NCI-H1105 treated with DMSO at 0.1 percent for 48 hours (cell line): ENCODE measurements at regions not wholly inside any gene's neighbourhood (a gene's known extent, or its start where the extent isn't known, plus 50 kb on each side); places are given as distances from the start of the nearest gene placed in this dataset.

Experiments used
- DNase-seq: peaks from one replicate; lab custom pipeline; 2025; lab: John Stamatoyannopoulos, UW

DNA sequence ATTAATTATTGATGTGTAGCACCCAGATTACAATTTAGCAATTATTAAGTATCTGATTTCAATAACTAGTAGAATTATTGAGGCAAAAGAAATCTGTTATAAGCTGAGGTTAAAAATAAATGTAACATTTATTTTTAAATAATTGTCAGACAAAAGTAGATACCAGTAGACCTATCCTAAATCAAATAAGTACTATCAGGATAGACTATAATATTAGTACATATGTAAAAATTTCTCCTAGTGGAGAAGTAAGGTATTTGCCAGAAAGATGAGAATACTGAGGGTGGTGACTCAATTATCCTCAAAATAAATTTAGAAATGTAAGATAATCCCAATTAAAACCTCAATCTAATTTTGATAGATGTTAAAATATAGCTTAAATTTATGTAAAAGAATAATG is 377.8 kb upstream of the CHRM3 start:
- DNase-seq, result no peak

DNA sequence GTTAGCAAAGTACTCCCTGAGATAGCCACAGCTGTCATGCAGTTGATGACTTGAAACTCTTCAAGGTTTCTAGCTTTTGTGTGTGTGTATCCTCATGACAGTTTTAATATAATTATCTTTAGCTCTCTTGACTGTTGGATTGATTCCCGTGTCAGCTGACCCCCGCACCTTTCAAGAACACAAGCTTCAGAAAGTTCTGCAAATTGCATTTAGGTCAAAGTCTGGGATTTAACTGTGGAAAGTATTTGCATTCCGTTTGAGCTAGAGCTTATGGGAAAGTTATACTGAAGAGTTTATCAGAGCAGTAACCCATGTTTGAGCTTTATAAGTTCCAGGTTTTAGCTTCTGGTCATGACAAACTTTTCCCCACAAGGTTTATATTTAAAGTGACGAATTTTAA is 380.1 kb upstream of the CHRM3 start:
- DNase-seq, result no peak

DNA sequence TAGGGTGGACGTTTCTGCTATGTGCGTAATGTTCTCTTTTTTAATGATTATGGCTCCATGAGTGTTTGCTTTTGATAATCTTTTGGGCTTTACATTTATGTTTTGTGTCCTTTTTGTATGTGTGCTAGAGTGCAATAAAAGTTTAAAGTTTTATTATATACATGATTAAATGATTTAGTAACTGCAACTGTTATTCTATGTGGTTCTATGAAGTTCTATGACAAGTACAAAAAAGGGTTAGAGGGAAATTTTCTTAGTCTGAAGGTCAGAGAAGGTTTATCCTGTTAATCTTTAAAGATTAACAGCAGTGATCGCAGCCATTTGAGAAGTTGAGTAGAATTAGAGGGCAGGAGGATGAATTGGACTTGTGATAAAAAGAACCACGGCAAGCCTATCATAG is 386.4 kb upstream of the CHRM3 start:
- no peak for DNase-seq

DNA sequence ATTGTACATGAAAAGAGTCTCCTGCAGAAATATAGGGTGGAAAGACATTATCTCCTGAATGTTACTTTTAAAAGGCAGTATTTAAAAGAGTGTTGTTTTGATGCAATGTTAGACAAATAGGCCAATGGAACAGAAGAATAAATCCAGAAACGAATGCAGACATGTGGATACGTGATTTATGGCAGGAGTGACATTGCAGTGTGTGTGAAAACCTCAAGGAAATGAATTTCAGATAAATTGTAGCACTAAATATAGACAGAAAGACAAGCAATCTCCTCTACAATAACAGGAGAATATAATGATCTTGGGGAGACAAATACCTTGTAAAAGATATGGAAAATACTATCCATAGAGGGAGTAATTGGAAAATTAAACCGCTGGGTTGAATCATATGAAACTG is 387.8 kb upstream of the CHRM3 start:
- no peak for DNase-seq

DNA sequence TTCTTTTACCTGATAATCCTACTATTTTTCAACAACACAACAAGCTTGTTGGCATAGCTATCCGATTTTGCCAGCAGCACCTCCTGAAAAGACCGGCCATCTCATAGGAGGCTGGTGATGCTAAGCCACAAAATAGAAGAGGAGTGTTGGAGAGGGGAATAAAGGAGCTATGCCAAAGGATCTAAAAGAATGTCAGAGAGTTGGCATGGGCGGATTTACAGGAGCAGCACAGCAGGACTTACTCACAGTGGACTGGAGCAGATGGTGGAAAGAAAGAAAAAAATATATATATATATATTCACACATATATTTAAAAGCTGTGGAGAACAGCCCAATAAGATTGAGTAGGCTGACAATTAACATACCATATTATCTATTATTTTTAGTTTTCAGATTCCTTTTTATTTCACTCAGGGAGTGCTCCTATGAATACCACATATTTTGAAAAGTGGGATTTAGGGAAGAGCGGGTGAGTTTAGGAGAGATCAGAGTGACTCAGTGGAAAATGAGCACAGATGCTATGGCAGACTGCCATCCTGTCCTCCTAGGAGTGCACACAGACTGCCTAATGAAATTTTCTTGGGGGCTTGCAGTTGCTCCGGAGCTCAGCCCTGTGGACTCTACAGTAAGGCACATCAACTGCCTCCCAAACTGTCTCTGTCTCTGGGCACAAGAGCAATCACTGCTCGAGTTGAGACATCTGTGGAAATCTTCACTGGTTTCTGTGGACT is 394.4 kb upstream of the CHRM3 start:
- DNase-seq, result no peak

DNA sequence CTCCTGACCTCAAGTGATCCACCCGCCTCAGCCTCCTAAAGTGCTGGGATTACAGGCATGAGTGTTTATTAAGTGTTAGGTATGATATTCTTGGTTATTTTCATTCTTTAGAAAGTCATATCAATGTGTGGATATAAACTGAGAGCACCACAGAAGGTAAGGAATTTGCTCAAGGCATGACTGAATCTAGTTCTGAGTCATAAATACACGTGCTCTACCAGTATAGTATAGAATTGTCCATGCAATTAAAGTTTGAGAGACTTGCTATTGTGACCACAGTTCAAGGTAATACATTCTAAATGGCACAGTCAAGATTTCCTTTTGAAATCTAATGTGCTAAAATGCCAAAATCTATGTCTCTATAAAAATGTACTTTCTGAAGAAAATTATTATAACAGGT is 401.1 kb upstream of the CHRM3 start:
- no peak for DNase-seq

DNA sequence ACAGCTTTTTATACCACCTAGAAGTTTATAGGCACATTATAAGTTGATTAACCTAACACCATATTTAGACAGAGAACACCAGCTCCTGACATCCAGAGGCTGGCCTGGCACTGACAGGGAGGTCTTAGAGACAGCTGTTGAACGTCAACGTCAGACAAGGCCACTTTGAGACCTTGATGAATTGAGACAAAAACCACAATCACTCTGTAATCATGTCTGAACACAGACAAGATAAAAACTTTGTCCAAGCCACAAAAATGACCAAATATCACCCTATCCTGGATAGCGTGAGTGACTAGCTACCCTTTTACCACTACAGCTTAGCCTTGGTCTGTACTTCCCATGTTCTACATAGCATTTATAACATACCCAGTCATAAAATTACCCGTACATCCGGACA is 403.6 kb upstream of the CHRM3 start:
- DNase-seq, result no peak

DNA sequence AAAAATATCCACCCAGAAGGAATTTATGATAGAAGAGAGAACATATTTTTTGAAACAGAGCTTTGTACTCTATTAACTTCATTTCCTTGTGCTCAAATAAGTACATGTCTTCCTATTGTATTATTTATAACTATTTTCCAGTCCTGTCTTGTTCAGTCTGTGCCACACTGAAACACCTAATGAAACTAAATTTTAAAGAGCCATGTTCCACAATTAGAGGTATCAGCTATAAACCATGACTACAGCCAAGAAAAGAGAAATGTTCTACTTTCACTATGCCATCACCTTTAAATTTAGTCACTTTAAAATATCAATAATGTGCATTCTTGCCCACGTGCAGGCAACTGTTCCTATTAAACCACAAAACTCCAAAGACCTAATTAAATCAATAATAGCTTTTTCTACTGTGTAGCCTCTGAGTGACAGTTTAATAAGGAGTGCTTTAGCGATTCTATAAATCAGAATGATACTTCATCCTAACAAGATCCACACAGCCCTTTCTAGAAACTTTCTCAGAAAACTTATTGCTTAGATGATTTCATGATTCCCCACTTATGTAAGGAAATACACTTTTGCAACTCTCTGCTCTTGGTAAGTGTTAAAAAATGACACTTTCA is 404.9 kb upstream of the CHRM3 start:
- no peak for DNase-seq

DNA sequence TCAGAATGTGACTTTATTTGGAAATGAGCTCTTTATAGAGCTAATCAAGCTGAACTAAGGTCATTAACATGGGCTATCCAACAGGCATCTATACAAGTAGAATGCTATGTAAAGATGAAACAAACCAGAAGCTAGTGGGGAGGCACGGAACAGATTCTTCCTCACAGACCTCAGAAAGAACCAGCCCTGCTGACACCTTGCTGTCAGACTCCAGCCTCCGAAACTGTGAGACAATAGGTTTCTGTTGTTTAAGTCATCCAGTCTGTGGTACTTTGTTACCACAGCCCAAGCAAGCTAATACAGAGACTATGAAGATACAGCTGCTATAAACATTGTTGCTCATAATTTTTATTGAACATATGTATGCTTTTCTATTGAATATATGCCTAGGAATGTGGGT is 406.3 kb upstream of the CHRM3 start:
- DNase-seq, result no peak

DNA sequence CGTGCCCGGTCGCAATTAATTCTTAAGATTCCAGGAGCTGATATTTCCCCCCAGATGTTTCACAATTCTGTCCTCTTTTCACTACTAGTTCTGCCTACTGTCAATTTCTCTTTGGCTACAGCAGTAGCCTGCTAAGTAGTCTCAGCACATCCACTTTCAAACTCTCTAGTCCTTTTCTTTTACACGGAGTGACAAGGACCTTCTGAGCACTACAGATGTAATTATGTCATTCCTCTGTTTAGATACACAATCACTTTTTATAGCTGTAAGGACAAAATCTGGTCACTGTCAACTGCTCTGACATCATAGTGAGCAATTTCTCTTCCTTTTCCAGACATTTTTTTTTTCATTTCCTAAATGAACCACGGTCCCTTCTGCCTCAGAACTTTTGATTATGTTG is 421.7 kb upstream of the CHRM3 start:
- DNase-seq, result no peak

DNA sequence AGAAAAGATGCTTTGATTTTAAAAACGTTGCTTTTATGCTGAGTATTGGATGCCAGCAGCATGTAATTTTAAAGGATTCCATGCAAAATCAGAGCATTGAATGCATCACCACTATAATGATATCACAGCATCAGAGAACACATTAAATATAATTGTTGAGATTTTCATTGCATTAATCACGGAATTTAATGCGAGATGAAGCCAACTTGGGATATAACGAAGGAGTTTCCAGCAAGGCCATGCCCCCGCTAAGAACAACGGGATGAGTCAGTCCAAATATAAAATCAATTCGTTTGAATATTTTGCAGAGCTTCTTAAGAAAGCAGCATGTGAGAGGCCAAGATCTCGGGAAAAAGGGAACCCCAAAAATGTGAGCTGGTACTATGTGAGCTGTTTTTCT is 423.4 kb upstream of the CHRM3 start:
- no peak for DNase-seq

DNA sequence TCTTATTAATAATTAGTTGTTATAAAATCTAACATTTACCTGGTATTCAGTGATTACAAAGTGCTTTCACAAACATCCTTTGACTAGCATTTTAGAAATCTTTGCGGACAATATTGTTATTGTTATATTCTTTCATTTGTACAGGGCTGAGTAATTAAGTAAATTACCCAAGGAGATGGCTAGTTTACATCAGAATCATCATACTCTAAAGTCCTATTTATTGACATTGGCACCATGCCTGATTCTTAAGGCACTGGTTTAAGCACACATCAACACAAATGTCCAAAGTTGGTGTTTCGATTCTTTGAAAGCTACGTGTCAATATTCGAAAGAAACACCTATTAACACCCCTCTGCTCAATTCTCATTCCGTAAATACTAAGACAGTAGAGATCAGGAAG is 424.6 kb upstream of the CHRM3 start:
- peak; percentile 32 for DNase-seq

DNA sequence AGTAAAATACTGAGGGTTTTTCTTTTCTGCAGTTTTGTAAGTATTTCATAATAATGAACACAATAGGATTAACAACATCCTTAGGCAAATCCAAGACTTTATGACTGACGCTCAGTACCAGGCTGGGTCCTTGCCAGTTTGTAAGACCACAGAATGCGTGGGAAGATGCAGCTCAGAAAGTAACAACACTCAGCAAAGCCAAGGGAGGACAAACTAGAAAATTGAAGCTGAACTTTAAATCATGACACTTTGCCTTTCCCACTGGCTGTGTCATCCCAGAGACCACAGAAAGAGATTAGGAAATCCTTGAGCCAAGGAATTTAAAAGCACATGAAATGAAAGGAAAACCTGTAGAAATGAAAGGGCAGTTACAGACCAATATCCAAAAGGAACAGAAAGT is 426.3 kb upstream of the CHRM3 start:
- no peak for DNase-seq

DNA sequence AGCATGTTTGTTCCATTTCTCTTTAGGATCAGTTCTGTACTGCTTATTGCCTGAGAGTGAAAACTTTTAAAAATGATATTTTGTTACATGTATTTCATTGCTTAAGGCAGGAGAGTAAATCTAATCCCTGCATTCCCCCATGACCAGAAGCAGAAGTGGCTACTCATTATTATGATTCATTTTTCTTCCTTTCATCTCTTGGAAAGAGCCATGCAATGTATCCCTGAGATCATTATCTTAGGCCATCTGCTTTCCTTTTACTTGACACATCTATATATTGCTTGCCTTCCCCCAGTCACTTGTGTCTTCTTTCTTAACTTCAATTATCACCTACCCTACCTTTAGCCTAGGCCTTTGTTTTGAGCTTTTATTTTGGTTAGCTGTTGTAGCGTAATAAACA is 430.4 kb upstream of the CHRM3 start:
- no peak for DNase-seq

DNA sequence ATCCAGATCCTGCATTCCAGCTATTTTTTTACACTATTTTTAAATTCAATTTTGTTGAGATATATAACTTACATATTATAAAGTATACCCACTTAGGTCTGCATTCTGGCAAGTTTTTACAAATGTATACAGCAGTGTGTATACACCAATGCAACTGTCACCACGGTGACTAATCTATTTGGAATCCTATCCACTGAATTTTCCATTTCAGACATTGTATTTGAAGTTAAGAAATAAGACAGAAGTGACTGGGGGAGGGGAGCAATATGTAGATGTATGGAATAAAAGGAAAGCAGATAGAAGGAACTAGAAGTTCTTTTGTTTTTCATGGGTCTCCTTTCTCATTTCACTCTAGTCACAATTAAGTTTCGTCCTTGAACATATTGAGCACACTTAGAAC is 431.5 kb upstream of the CHRM3 start:
- no peak for DNase-seq

DNA sequence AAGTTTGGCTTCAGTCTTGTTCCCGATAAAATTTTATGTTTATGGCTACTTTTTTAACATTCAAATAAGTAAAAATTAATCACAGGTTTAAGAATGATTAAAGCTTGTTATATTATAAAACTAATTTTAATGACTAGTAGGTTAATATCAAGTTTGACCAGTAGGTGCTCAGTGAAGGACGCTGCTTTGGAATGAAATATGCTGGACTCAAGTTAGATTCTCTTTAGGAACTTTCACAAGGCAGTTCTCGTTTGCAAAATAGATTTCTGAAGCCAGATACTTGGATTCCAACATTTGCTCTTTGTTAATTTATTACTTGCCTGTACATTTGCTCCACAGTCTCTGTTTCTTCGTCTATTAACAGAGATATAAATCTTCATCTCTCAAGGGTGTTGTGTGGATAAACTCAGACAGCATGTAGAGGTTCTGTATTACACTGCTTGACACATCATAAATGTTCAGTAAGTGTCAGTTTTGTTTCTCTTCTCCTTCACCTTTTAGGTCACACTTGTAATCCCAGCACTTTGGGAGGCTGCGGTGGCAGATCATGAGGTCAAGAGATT is 432.8 kb upstream of the CHRM3 start:
- DNase-seq, result no peak

DNA sequence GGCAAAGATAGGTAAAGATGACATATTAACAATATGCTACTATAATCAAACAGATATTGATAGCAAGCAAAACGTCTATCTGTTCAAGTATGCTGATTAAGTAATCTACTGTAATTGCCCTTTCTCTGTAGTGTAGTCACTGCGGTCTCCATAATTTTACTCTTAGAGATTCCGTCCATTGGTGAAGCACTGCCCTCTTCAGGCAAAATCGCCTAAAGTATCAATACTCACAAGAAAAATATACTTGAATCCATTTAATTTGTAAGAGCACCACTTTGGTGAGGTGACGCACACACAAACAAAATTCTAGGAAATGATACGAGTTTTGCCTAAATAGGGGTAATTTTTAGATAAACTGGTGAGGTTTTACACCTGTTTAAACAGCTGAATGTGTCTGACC is 434.6 kb upstream of the CHRM3 start:
- DNase-seq, result no peak

DNA sequence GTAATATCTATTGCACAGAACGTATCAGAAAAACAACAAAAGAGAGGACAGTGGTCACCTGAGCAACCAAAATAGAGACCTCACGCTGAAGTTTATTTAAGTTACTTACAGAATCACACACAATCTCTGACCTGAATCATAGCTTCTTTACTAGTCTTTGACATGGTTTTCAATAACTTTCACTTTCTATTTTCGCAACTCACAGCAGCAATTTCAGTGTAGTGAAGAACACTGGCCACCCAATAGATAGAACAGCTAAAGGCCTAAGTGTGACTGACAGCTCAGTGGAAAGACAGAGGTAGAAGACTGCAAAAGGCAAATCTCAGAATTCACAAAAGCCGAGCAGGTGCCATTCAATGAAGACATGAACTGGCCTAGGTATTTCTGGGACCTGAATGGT is 435.6 kb upstream of the CHRM3 start:
- DNase-seq, result no peak

DNA sequence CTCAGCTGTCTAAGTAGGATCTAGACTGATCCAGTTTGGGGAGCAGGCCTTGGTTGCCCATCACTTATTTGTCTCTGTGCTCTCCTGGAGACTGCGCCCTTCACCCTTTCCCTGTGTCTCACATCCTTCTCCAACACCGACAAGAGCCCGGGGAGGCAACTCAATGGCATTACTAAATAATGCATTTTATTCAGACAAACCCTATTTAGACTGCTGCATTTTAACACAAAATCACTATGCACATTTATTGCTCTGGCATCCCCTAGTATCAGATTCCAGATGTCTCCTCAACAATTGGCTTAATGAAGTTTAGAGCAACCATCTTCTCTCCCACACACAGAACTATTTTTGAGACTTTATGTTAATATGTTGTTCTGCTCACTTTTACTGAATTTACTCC is 436.4 kb upstream of the CHRM3 start:
- DNase-seq, result no peak

DNA sequence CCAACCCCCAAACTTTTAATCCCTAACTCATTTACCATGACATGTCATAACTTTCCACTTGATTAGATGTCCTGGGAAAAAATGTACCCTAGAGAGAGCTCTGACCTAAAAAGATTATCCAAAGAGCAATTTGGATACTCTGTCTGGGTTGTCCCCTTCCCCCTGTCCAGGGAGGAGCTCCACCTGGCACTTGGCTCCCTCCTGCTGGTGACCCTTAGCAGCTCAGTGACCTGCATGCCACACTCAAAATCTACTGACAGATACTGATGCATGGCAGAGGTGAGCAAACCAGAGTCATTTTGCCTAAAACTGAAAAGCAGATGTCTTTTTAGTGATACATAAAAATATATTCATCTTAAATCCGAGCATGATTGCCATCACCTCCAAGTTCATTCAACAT is 442.3 kb upstream of the CHRM3 start:
- DNase-seq, result no peak

DNA sequence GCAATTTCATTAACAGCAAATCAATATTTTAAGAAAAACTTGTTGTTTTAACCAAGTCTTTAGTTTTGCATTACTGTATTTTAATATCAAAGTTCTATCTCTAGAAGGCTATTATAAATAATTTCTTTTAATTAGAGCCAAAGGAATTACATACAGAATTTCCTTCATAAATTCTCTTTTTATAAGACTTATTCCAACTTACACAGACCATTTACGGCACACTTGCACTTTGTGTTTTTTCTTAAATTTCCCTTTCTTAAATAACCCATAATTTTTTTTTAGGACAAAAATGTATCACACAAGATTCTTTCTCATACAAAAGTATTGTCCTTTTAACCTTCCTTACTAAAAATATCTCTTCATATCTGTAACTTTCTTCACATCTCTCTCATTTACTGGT is 458.5 kb upstream of the CHRM3 start:
- DNase-seq, result no peak

DNA sequence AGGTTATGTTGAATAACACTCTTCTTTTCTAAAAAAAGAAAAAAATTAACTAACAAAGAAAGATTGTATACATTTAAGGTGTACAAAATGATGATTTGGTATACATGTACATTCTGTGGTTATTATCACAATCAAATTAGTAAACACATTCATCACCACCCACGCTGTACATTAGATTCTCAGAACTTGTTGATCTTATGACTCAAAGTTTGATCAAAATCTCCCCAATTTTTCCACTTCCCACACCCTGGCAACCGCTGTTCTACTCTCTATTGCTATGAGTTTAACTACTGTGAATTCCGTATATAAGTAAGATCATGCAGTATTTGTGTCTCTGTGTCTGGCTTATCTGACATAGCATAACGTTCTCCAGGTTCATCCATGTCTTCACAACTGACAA is 469.5 kb upstream of the CHRM3 start:
- DNase-seq, result no peak

DNA sequence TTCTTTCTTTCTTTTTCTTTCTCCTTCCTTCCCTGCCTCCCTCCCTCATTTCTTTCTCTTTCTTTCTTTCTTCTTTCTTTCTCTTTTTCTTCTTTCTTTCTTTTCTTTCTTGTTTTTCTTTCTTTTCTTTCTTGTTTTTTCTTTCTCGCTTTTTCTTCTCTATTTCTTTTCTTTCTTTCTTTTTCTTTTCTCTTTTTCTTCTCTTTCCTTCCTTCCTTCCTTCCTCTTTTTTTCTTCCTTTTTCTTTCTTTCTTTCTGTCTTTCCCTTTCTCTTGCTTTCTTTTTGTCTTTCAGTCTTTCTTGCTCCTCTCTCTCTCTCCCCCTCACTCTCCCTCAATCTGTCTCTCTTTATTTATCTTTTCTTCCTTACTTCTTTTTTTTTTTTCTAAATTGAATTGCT is 472.0 kb upstream of the CHRM3 start:
- DNase-seq, result no peak

DNA sequence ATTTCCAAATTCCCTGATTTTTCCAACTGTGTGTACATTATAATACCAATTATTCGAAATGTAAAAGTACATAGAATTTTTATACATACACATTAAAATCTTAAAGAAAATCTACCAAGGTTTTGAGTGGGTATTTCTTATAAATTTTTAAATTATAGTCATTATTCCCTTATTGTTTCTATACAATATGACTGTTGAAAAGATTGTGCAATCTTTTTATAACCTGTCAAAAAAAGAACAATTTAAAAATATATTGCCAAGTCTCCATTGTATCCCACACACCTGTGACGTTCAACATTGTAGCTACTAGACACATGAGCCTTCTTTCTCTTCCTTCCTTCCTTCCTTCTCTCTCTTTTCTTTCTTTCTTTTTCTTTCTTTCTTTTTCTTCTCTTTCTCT is 473.2 kb upstream of the CHRM3 start:
- no peak for DNase-seq
